ENCODE measurements at regions not wholly inside any gene's neighbourhood (a gene's known extent, or its start where the extent isn't known, plus 50 kb on each side); places are given as distances from the start of the nearest gene placed in this dataset.

- TF ChIP-seq CTCF (conservative IDR thresholded peaks at IDR 0.05; ENCODE audit: low read length) (no peak), EZH2phosphoT487 (IDR thresholded peaks at IDR 0.05; ENCODE audit: borderline replicate concordance, low read depth, low read length) (no peak)
Observed at GRCh38 chr3:137219801-137220445, 262.1 kb downstream of the IL20RB start.
